Globus pallidus (tissue), 1 donor: ENCODE measurements at regions not wholly inside any gene's neighbourhood (a gene's known extent, or its start where the extent isn't known, plus 50 kb on each side); places are given as distances from the start of the nearest gene placed in this dataset.

ENCODE experiments used
- DNase-seq: peaks from one replicate; pipeline ENCODE4 v3.0.0-alpha.2; 2015; ENCODE audit warnings: low spot score

DNA sequence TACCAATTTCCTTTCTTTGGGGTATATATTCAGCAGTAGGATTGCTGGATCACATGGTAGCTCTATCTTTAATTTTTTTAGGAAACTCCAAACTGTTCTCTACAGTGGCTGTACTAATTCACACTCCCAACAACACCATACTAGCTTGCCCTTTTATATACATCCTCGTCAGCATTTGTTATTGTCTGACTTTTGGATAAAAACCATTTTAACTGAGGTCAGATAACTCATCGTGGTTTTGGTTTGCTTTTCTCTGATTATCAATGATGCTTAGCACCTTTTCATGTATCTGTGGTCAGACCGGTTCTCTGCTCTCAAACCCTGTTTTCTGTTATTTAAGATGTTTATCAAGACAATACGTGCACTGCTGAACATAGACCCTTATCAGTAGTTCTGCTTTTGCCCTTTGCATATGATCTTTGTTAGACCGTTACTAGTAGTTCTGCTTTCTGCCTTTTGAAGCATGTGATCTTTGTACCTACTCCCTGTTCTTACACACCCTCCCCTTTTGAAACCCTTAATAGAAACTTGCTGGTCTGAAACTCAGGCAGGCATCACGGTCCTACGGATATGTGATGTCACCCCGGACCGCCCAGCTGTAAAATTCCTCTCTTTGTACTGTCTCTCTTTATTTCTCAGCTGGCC, 474.3 kb downstream of the RSL24D1 start:
- DNase-seq = no peak

DNA sequence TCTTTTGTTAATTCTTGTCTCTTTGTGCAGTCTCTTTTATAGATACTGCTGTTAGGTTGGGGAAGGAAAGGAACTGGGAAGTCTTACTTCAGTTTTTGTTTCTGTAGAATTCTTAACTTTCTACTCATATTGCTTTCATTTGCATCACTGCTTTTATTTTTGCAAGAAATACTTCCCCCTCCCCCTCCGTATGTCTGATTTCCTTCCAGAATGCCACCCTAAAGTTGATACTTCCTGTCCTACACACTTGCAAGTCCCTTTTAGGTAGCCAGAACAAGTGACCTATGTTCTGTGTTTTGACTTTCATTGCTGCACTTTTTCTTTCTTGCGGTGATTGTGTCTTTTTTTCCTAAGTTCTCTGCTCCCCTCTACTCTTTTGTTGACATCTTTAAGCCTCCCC, 477.4 kb downstream of the RSL24D1 start:
- DNase-seq = no peak

DNA sequence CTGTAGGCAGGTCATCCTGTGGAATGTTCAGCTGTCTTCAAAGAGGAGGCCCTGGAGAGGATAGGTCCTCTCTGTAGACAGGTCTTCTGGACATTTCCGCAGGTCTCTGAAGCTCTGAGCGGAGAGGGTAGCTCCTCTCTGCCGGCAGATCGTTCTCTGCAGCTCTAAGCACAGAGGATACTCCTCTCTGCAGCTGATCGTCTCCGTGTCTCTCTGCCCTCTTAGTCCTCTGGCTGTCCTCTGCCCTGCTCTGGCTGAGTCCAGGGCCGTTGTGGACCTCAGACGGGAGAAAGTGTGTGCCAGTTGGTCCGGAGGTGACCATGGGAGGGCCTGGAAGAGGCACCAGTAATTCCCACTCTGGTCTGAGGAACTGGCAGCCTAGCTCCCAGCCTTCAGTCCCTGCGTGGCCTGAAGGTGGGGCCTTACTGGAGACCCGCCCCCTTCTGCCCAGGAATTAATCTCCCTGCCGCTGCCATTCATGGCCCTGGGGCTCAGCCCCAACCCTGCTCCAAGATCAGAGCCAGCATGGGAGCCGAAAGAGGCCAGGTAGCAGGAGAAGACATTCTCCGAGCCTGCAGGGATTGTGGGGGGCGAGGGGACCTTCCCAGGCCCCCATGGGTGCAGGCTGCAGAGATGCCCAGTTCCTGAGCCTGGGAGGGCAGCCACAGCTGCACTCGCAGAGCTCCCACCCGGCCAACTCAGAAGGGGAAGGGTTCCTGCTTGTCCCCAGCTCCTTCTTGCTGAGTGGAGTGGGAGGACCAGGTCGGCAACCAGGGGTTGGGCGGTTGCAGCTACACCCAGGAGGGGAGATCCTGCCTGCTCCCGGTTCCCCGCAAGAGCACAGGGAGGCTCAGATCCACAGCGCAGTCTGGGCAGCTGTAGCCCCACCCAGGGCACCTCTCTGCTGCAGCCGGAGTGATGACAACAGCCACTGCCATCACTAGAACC, 488.7 kb downstream of the RSL24D1 start:
- no peak for DNase-seq

DNA sequence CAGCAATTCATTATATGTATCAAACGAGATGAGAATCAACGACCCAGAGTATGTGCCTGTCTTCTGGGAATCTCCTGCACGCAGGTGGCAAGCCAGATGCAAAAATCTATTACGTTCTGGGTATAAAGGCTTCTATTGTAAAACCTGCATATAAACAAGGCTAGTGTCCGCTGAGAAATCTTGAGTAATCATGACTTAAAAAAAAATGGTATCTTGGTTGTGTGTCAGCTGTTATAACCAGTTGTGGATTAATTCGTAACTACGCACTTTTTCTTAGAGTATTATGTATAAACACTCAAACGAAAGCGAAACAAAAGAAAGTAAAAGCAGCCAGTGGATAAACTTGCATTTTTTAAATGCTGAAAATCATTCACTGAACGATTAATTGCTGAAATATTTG, 509.1 kb downstream of the RSL24D1 start:
- no peak for DNase-seq
